ENCODE measurements at regions not wholly inside any gene's neighbourhood (a gene's known extent, or its start where the extent isn't known, plus 50 kb on each side); places are given as distances from the start of the nearest gene placed in this dataset.

DNA sequence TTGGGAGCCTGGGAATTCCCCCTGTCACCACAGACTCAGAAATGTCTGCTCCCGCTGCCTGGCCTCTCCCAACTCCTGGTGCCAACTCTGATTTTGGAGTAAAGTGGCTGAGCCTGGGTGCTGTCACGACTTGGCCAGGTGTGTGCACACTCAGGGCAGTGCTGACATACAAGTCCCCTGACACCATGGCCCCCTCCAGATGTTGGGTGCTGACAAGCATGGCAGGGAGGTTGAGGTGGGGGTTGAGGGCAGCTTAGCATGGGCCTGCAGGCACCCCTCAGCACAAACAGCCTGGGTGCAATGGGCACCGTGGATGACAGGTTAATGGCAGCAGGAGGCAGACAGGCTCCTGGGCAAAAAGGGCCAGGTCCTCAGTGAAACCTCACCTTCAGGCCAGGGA is 511.2 kb downstream of the SQOR start:
- H3K4me2 ChIP-seq (replicated peaks; ENCODE audit: low read depth, low read length, poor library complexity, severe bottlenecking), result no peak overlapping the region
- no peaks in the 10 kb centered on the region for H3K79me2 ChIP-seq (ENCODE audit: control insufficient read depth, insufficient read depth, low read length)
- intact Hi-C loops (cut with micrococcal nuclease), result no loop called here
- no peak overlapping the region for H3K27ac ChIP-seq (ENCODE audit: low read length in 2 of 2)
- no peak overlapping the region for H3K27ac Mint-ChIP-seq
- no peaks in the 10 kb centered on the region for H3K27me3 Mint-ChIP-seq
- H4K20me1 ChIP-seq (ENCODE audit: control insufficient read depth, insufficient read depth, low read length, poor library complexity, severe bottlenecking), result no peaks in the 10 kb centered on the region
- H3K9ac ChIP-seq (ENCODE audit: low read length), result no peak overlapping the region
- H2AFZ ChIP-seq (ENCODE audit: insufficient read depth, low read depth, low read length, poor library complexity, severe bottlenecking), result no peak overlapping the region
- no peak for TF ChIP-seq CTCF (IDR thresholded peaks at IDR 0.05)
- no peak for TF ChIP-seq EZH2 (IDR thresholded peaks at IDR 0.05; ENCODE audit: borderline replicate concordance, insufficient read depth, low read depth, low read length, poor library complexity, severe bottlenecking)
- no peaks in the 10 kb centered on the region for H3K4me1 ChIP-seq (ENCODE audit: control insufficient read depth in 2 of 2, insufficient read depth in 2 of 2, low read length in 2 of 2)
- peaks cover 0 to 16% (median 6%) of the 10 kb centered on the region in 3 donors for H3K9me3 ChIP-seq (ENCODE audit: control extremely low read depth in 1 of 3, control insufficient read depth in 2 of 3, insufficient read depth in 1 of 3, low read length in 2 of 3)
- no peak overlapping the region for H3K4me3 Mint-ChIP-seq
- ATAC-seq (ENCODE audit: low read depth) (no peak), DNase-seq (no peak)
- H3K4me3 ChIP-seq (ENCODE audit: control extremely low read depth in 1 of 5, extremely low read depth in 1 of 5, insufficient read depth in 1 of 5, low read depth in 2 of 5, low read length in 4 of 5), result no peak overlapping the region
- CTCF ChIA-PET, result no interaction called here
- H3K36me3 ChIP-seq (replicated peaks in 1 of 2; ENCODE audit: control extremely low read depth in 1 of 2, control insufficient read depth in 1 of 2, extremely low read depth in 1 of 2, insufficient read depth in 2 of 2, low read length in 1 of 2), result no peaks in the 10 kb centered on the region
- H3K9me3 Mint-ChIP-seq (ENCODE audit: insufficient read depth), result peaks cover 4% of the 10 kb centered on the region
- no peaks in the 10 kb centered on the region for H3K4me1 Mint-ChIP-seq
- WGBS (ENCODE audit: insufficient coverage), result 77% methylated on average over 3 of the region's 3 CpGs
- POLR2A ChIA-PET, result no interaction called here
- no peaks in the 10 kb centered on the region for H3K27me3 ChIP-seq (replicated peaks in 1 of 4; ENCODE audit: control extremely low read depth in 1 of 4, control insufficient read depth in 3 of 4, insufficient read depth in 4 of 4, low read length in 3 of 4)

DNA sequence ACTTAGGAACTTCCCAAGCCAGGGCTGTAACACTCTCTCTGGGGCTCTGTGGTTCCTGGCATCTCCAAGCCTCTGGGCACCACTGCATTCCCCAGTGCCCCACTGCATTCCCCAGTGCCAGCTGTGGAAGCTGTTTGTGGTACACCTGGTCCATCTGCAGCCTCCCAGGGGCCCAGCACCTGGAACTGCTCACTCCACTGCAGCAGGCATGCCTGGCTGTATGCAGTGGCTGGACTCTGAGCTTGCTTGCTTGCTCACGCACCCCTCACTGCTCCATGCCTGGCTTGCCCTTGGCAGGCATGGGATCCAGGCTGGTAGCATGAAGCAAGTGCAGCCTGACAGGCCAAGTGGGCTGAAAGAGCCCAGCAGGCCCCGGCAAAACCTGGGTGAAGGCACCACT is 512.1 kb downstream of the SQOR start:
- CTCF ChIA-PET, result no interaction called here

More for the DNA sequence above, 512.1 kb downstream of the SQOR start:
- H2AFZ ChIP-seq (ENCODE audit: insufficient read depth, low read depth, low read length, poor library complexity, severe bottlenecking), result no peak overlapping the region
- H3K9me3 ChIP-seq (ENCODE audit: control extremely low read depth in 1 of 3, control insufficient read depth in 2 of 3, insufficient read depth in 1 of 3, low read length in 2 of 3), result peaks cover 0 to 16% (median 6%) of the 10 kb centered on the region in 3 donors
- H3K4me2 ChIP-seq (replicated peaks; ENCODE audit: low read depth, low read length, poor library complexity, severe bottlenecking), result no peak overlapping the region
- H3K4me1 ChIP-seq (ENCODE audit: control insufficient read depth in 2 of 2, insufficient read depth in 2 of 2, low read length in 2 of 2), result no peaks in the 10 kb centered on the region
- intact Hi-C loops (cut with micrococcal nuclease), result no loop called here
- no peaks in the 10 kb centered on the region for H3K79me2 ChIP-seq (ENCODE audit: control insufficient read depth, insufficient read depth, low read length)
- H3K4me3 Mint-ChIP-seq, result no peak overlapping the region
- H3K27ac Mint-ChIP-seq, result no peak overlapping the region
- POLR2A ChIA-PET, result no interaction called here
- no peak for ATAC-seq (ENCODE audit: low read depth)
- no peak overlapping the region for H3K9ac ChIP-seq (ENCODE audit: low read length)
- H3K36me3 ChIP-seq (replicated peaks in 1 of 2; ENCODE audit: control extremely low read depth in 1 of 2, control insufficient read depth in 1 of 2, extremely low read depth in 1 of 2, insufficient read depth in 2 of 2, low read length in 1 of 2), result no peaks in the 10 kb centered on the region
- DNase-seq, result no peak
- no peaks in the 10 kb centered on the region for H3K4me1 Mint-ChIP-seq
- peaks cover 4% of the 10 kb centered on the region for H3K9me3 Mint-ChIP-seq (ENCODE audit: insufficient read depth)
- no peaks in the 10 kb centered on the region for H3K27me3 Mint-ChIP-seq
- H3K27ac ChIP-seq (ENCODE audit: low read length in 2 of 2), result no peak overlapping the region
- H3K27me3 ChIP-seq (replicated peaks in 1 of 4; ENCODE audit: control extremely low read depth in 1 of 4, control insufficient read depth in 3 of 4, insufficient read depth in 4 of 4, low read length in 3 of 4), result no peaks in the 10 kb centered on the region
- no peak overlapping the region for H3K4me3 ChIP-seq (ENCODE audit: control extremely low read depth in 1 of 5, extremely low read depth in 1 of 5, insufficient read depth in 1 of 5, low read depth in 2 of 5, low read length in 4 of 5)
- H4K20me1 ChIP-seq (ENCODE audit: control insufficient read depth, insufficient read depth, low read length, poor library complexity, severe bottlenecking), result no peaks in the 10 kb centered on the region
- no peak for TF ChIP-seq EZH2 (IDR thresholded peaks at IDR 0.05; ENCODE audit: borderline replicate concordance, insufficient read depth, low read depth, low read length, poor library complexity, severe bottlenecking)
- TF ChIP-seq CTCF (IDR thresholded peaks at IDR 0.05), result no peak
- 95% methylated on average over 2 of the region's 2 CpGs for WGBS (ENCODE audit: insufficient coverage)

Data from B cell (primary cell).